GM13977 (cell line): ENCODE measurements at regions not wholly inside any gene's neighbourhood (a gene's known extent, or its start where the extent isn't known, plus 50 kb on each side); places are given as distances from the start of the nearest gene placed in this dataset.

Experiments
- DNase-seq: peaks from one replicate; pipeline ENCODE4 v3.0.0; 2012; ENCODE audit warnings: low spot score
- CTCF ChIP-seq: IDR thresholded peaks from 2 replicates; pipeline ENCODE4 v1.5.1; 2012; ENCODE audit warnings: mild to moderate bottlenecking, control low read depth; ENCODE audit not compliant: insufficient read depth; ENCODE audit errors: extremely low read depth, missing control alignments
- in situ Hi-C: fragments of 300-500 bp; cut with MboI; formaldehyde crosslinking; loops from one replicate; pipeline ENCODE4 v1.12.0; 2022; ENCODE audit warnings: low sequenced_read_pairs, low pct_unique_long_range_greater_than_20kb, mixed read lengths, inconsistent platforms; ENCODE audit not compliant: unreplicated experiment

GRCh38 chr2:37784071-37784758 lies 112.8 kb upstream of the CDC42EP3 start:
- no peak for TF ChIP-seq CTCF
- no peak for DNase-seq
- in situ Hi-C loops = no loop called here

- in situ Hi-C loops = no loop called here
- DNase-seq = no peak
Observed at GRCh38 chr2:37784759-37785149, 113.3 kb upstream of the CDC42EP3 start.

GRCh38 chr2:37786191-37786698 lies 114.8 kb upstream of the CDC42EP3 start:
- no peak for TF ChIP-seq CTCF
- in situ Hi-C loops = no loop called here
- DNase-seq = no peak

More at GRCh38 chr2:37784759-37785149, 113.3 kb upstream of the CDC42EP3 start:
- no peak for TF ChIP-seq CTCF

- in situ Hi-C loops = no loop called here
- DNase-seq = no peak
- no peak for TF ChIP-seq CTCF
Observed at GRCh38 chr2:37786854-37787253, 115.4 kb upstream of the CDC42EP3 start.

GRCh38 chr2:37788602-37789209 lies 117.3 kb upstream of the CDC42EP3 start:
- no peak for TF ChIP-seq CTCF
- no peak for DNase-seq
- in situ Hi-C loops = no loop called here

- in situ Hi-C loops = no loop called here
- TF ChIP-seq CTCF = no peak
- DNase-seq = no peak
Observed at GRCh38 chr2:37790019-37790418, 118.6 kb upstream of the CDC42EP3 start.
